Hepatocyte (in vitro differentiated cells): ENCODE measurements at regions not wholly inside any gene's neighbourhood (a gene's known extent, or its start where the extent isn't known, plus 50 kb on each side); places are given as distances from the start of the nearest gene placed in this dataset.

Experiments
- DNase-seq: peaks from one replicate; pipeline ENCODE4 v3.0.0-alpha.2; 2016; ENCODE audit warnings: low spot score
- H2AFZ ChIP-seq: fragments of 200-600 bp; sonication (generic); 2 replicates; pipeline ENCODE4 v1.6.0; 2016; ENCODE audit warnings: antibody characterized with exemption, mild to moderate bottlenecking
- H3K27ac ChIP-seq: fragments of 200-600 bp; sonication (generic); 2 replicates; pipeline ENCODE4 v1.5.1; 2016; ENCODE audit warnings: mild to moderate bottlenecking
- H3K27me3 ChIP-seq: fragments of 200-600 bp; sonication (generic); 2 replicates; pipeline ENCODE4 v1.6.1; 2016
- H3K36me3 ChIP-seq: fragments of 200-600 bp; sonication (generic); replicated peaks from 2 replicates; pipeline ENCODE4 v1.5.1; 2016; ENCODE audit warnings: low read depth; ENCODE audit not compliant: insufficient read depth
- H3K4me1 ChIP-seq: fragments of 200-600 bp; sonication (generic); 2 replicates; pipeline ENCODE4 v1.5.1; 2016; ENCODE audit warnings: mild to moderate bottlenecking, moderate library complexity; ENCODE audit not compliant: insufficient read depth
- H3K4me2 ChIP-seq: fragments of 200-600 bp; sonication (generic); 2 replicates; pipeline ENCODE4 v1.6.0; 2016
- H3K4me3 ChIP-seq: fragments of 200-600 bp; sonication (generic); 2 replicates; pipeline ENCODE4 v1.5.1; 2016; ENCODE audit warnings: mild to moderate bottlenecking
- H3K79me2 ChIP-seq: fragments of 200-600 bp; sonication (generic); 2 replicates; pipeline ENCODE4 v1.6.0; 2017; ENCODE audit warnings: mild to moderate bottlenecking
- H3K9me2 ChIP-seq: fragments of 200-600 bp; sonication (generic); replicated peaks from 2 replicates; pipeline ENCODE4 v1.6.0; 2017; ENCODE audit warnings: mild to moderate bottlenecking; ENCODE audit not compliant: insufficient read depth
- H3K9me3 ChIP-seq: fragments of 200-600 bp; sonication (generic); 2 replicates; pipeline ENCODE4 v1.5.1; 2016; ENCODE audit warnings: low read depth, mild to moderate bottlenecking
- H4K20me1 ChIP-seq: fragments of 200-600 bp; sonication (generic); 2 replicates; pipeline ENCODE4 v1.6.0; 2016; ENCODE audit warnings: mild to moderate bottlenecking; ENCODE audit not compliant: insufficient read depth, poor library complexity, severe bottlenecking
- CTCF ChIP-seq: fragments of 200-600 bp; sonication (generic); IDR thresholded peaks from 2 replicates; pipeline ENCODE4 v1.5.1; 2016; ENCODE audit warnings: antibody characterized with exemption, mild to moderate bottlenecking; ENCODE audit not compliant: poor library complexity
- EZH2 ChIP-seq: fragments of 200-600 bp; sonication (generic); IDR thresholded peaks from 2 replicates; pipeline ENCODE4 v1.6.1; 2016; ENCODE audit warnings: antibody characterized with exemption, mild to moderate bottlenecking, borderline replicate concordance
- EZH2phosphoT487 ChIP-seq: fragments of 200-600 bp; sonication (generic); IDR thresholded peaks from one replicate; pipeline ENCODE4 v1.6.1; 2018; ENCODE audit warnings: antibody characterized with exemption, mild to moderate bottlenecking, low read depth, moderate library complexity; ENCODE audit not compliant: unreplicated experiment, severe bottlenecking
- WGBS: methylation state at CpG from one replicate; pipeline ENCODE4 v1.1.6; 2016; ENCODE audit warnings: low lambda C conversion rate; ENCODE audit errors: missing lambda C conversion rate; 5-methylcytosine and 5-hydroxymethylcytosine counted together

DNA sequence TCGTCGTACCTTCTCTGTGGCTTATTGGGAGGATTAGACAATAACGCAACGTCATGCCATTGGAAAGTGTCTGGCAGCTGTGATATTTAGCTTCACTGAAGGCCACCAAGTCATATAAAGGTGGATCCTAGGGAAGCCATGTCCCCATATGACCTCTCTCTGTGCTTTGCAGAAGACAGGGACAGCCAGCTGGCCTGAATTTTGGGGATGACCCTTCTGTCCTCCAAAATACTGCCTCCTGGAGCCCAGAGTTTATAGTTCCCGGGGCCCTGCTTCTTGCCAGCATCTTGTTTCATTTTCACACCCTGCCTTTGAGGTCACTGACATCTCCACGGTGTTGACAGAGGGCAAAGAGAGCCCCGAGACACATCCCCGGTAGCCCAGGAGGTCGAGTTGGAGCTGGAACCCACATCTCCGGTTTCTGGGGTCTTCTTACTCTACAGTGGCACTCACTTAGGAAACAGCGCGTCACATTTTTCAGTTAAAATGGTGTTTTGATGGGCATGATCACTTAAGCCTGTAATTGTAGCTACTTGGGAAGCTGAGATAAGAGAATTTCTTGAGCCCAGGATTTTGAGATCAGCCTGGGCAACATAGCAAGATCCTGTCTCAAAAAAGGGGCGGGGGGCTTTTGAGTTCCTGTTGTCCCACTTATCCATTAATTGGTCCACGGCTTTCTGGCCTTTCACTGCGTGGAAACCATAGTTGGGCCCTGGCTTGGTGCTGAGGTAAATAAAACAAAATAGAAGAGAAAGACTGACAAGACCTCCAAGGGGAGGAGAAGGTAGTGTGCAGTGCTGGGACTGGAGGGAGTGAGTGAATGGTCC is 101.1 kb downstream of the DDX1 start:
- DNase-seq = no peak
- H3K4me1 ChIP-seq = no peaks in the 10 kb centered on the region
- no peak overlapping the region for H3K4me2 ChIP-seq
- no peaks in the 10 kb centered on the region for H3K9me2 ChIP-seq
- TF ChIP-seq EZH2 = no peak
- no peaks in the 10 kb centered on the region for H3K36me3 ChIP-seq
- H3K9me3 ChIP-seq = no peaks in the 10 kb centered on the region
- H3K4me3 ChIP-seq = no peak overlapping the region
- H3K27ac ChIP-seq = no peak overlapping the region
- H4K20me1 ChIP-seq = no peaks in the 10 kb centered on the region
- 96% methylated on average over 15 of the region's 15 CpGs for WGBS
- H2AFZ ChIP-seq = no peak overlapping the region
- H3K79me2 ChIP-seq = no peaks in the 10 kb centered on the region
- H3K27me3 ChIP-seq = no peaks in the 10 kb centered on the region

GRCh38 chr2:15693382-15693781 is 101.7 kb downstream of the DDX1 start:
- Histone ChIP-seq H3K36me3 (no peaks in the 10 kb centered on the region), H3K79me2 (no peaks in the 10 kb centered on the region), H4K20me1 (no peaks in the 10 kb centered on the region), H3K4me1 (no peaks in the 10 kb centered on the region), H2AFZ (no peak overlapping the region), H3K27me3 (no peaks in the 10 kb centered on the region), H3K27ac (no peak overlapping the region), H3K9me2 (no peaks in the 10 kb centered on the region), H3K9me3 (no peaks in the 10 kb centered on the region), H3K4me2 (no peak overlapping the region), H3K4me3 (no peak overlapping the region)
- over 99% methylated on average over 4 of the region's 4 CpGs for WGBS
- no peak for DNase-seq
- no peak for TF ChIP-seq CTCF
- TF ChIP-seq EZH2 = no peak
- TF ChIP-seq EZH2phosphoT487 = no peak

DNA sequence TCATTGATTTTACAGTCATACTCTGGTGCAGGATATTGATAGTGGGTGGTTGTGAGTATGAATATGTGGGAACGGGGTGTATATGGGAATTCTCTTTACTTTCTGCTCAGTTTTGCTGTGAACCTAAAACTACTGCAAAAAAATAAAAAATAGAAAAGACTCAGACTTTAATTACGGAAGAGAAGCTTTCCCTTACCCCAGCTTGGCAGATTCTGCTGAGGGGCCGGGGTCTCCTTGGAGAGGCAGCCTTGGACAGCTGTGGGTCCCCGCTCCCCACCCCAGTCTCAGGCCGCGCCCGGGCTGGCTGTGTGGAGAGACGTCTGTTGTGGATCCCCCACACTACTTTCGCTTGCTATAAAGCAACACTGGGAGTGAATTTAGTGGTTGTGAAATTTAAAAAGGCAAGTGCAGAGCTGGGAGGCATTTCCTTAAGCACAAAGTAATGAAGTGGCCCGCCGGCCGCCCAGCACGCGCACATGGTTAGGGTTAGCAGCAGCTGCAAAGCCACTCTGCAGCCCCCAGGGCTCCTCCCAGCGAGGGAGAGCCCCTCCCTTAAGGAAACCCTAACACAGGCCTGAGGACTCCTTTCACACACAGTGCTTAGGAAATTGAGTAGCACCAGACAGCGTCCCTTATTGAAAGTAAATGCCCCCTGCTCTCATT is 102.4 kb downstream of the DDX1 start:
- DNase-seq = no peak
- whole genome bisulfite sequencing = 66% methylated on average over 16 of the region's 16 CpGs
- Histone ChIP-seq H3K9me2 (no peaks in the 10 kb centered on the region), H3K27ac (no peak overlapping the region), H3K79me2 (no peaks in the 10 kb centered on the region), H3K4me2 (no peak overlapping the region), H4K20me1 (no peaks in the 10 kb centered on the region), H2AFZ (no peak overlapping the region), H3K4me3 (no peak overlapping the region), H3K4me1 (no peaks in the 10 kb centered on the region), H3K9me3 (no peaks in the 10 kb centered on the region), H3K36me3 (no peaks in the 10 kb centered on the region), H3K27me3 (no peaks in the 10 kb centered on the region)
- TF ChIP-seq EZH2phosphoT487 = no peak
- TF ChIP-seq CTCF = no peak
- no peak for TF ChIP-seq EZH2

- DNase-seq = no peak
- H3K9me2 ChIP-seq = no peaks in the 10 kb centered on the region
- H3K4me1 ChIP-seq = no peaks in the 10 kb centered on the region
- no peak overlapping the region for H3K4me2 ChIP-seq
- H4K20me1 ChIP-seq = no peaks in the 10 kb centered on the region
- H3K27me3 ChIP-seq = no peaks in the 10 kb centered on the region
- H3K9me3 ChIP-seq = no peaks in the 10 kb centered on the region
- no peak overlapping the region for H3K27ac ChIP-seq
- TF ChIP-seq EZH2 (no peak), EZH2phosphoT487 (no peak), CTCF (no peak)
- no peak overlapping the region for H3K4me3 ChIP-seq
- 88% methylated on average over 7 of the region's 7 CpGs for WGBS
- no peaks in the 10 kb centered on the region for H3K36me3 ChIP-seq
- no peak overlapping the region for H2AFZ ChIP-seq
- no peaks in the 10 kb centered on the region for H3K79me2 ChIP-seq
Measured at GRCh38 chr2:15694589-15694986, 102.9 kb downstream of the DDX1 start.
